PFSK-1 (cell line): ENCODE measurements at regions not wholly inside any gene's neighbourhood (a gene's known extent, or its start where the extent isn't known, plus 50 kb on each side); places are given as distances from the start of the nearest gene placed in this dataset.

ENCODE experiments used
- SIN3A ChIP-seq: IDR thresholded peaks from 2 replicates; pipeline ENCODE4 v1.6.1; 2012; ENCODE audit warnings: mild to moderate bottlenecking, low read length, moderate library complexity, borderline replicate concordance; ENCODE audit not compliant: insufficient read depth
- TF ChIP-seq, protein P1 (sequence below), 2 experiments: IDR thresholded peaks; 2 replicates each; pipeline versions ENCODE4 v1.6.1 to v1.8.0; 2011 to 2012; ENCODE audit warnings: low read depth in 2 of 2, low read length in 2 of 2, control low read depth in 1 of 2, inconsistent platforms in 1 of 2, mild to moderate bottlenecking in 1 of 2, moderate library complexity in 1 of 2; ENCODE audit not compliant: insufficient read depth in 1 of 2

GRCh38 chrX:46256875-46257274 lies 288.3 kb downstream of the ZNF674 start:
- TF ChIP-seq, protein P1, sequence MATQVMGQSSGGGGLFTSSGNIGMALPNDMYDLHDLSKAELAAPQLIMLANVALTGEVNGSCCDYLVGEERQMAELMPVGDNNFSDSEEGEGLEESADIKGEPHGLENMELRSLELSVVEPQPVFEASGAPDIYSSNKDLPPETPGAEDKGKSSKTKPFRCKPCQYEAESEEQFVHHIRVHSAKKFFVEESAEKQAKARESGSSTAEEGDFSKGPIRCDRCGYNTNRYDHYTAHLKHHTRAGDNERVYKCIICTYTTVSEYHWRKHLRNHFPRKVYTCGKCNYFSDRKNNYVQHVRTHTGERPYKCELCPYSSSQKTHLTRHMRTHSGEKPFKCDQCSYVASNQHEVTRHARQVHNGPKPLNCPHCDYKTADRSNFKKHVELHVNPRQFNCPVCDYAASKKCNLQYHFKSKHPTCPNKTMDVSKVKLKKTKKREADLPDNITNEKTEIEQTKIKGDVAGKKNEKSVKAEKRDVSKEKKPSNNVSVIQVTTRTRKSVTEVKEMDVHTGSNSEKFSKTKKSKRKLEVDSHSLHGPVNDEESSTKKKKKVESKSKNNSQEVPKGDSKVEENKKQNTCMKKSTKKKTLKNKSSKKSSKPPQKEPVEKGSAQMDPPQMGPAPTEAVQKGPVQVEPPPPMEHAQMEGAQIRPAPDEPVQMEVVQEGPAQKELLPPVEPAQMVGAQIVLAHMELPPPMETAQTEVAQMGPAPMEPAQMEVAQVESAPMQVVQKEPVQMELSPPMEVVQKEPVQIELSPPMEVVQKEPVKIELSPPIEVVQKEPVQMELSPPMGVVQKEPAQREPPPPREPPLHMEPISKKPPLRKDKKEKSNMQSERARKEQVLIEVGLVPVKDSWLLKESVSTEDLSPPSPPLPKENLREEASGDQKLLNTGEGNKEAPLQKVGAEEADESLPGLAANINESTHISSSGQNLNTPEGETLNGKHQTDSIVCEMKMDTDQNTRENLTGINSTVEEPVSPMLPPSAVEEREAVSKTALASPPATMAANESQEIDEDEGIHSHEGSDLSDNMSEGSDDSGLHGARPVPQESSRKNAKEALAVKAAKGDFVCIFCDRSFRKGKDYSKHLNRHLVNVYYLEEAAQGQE (IDR thresholded peaks at IDR 0.05; ENCODE audit: insufficient read depth in 1 of 2, low read depth in 2 of 2, low read length in 2 of 2) = no peak
- no peak for TF ChIP-seq SIN3A
